GM21447 (cell line): ENCODE measurements at regions not wholly inside any gene's neighbourhood (a gene's known extent, or its start where the extent isn't known, plus 50 kb on each side); places are given as distances from the start of the nearest gene placed in this dataset.
"Not testable (repeated sequence)": the region's sequence is repeated elsewhere in the genome, so short reads cannot be mapped to it uniquely, and the experiment has no call there.

Source experiments
- ATAC-seq: cut with Tn5 transposase; IDR thresholded peaks from one replicate; pipeline ENCODE4 v1.9.1; 2021; ENCODE audit not compliant: unreplicated experiment

DNA sequence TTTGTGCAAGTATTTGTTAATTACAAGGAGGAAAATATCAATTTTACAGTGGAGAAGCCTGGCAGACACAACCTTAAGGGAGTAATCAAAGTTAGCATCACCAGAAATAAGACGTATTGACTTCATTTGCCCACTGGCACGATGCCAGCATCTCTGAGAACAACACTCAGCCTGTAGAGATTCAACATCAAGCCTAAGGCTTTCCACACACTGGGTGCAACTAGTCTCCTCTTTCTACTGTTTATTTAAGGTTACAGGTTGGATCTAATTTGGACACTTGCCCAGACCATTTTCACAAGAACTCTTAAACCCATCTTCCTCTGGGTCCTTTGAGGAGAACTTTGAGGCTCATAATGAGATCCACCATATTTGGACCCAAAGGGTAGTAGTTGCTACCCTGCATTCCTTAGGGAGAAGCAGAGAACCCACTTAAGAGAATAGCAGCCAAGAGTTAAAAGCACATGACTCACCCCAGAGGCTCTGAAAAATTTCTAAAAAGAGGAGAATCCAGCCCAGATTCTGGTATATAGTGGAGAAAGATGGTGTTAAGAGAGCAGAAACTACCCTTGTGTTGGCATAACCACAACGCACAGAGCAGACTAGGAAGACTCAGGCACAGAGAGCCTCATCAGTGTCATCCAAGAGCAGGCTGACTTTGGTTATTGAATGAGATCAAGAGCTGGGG lies 97.3 kb downstream of the CCDC71L start:
- ATAC-seq, result no peak

GRCh38 chr7:106562711-106563366 lies 98.1 kb downstream of the CCDC71L start:
- ATAC-seq, result no peak

DNA sequence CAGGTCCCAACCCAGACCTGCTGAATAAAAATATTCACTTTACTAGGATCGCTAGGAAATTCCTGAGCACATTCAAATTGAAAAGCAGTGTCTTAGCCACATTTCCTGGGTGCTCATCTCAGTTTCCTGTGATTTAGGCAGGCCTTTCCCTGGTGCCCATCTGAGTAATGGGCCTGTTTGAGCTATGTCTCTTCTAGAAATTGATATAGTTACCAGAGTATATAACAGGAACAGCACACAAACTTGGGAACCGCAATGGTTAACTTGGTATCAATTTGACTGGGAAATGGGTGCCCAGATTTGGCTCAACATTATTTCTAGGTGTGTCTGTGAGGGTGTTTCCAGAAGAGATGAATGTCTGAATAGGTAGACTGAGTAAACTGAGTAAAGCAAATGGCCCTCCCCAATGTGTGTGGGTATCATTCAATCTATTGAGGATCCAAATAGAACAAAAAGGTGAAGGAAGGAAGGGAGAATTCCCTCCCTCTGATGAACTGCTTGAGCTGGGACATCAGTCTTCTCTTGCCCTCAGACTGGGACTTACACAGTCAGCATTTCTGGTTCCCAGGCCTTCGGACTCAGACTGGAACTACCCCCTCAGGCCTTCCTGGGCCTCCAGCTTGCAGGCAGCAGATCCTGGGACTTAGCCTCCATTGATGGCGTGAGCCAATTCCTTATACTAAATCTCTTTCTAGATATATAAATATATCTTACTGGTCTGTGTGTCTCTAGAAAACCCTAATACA lies 99.1 kb downstream of the CCDC71L start:
- ATAC-seq, result no peak

GRCh38 chr7:106561151-106561550 lies 99.8 kb downstream of the CCDC71L start:
- no peak for ATAC-seq

GRCh38 chr7:106560482-106560881 lies 100.5 kb downstream of the CCDC71L start:
- no peak for ATAC-seq

- not testable (repeated sequence) for ATAC-seq
Measured at GRCh38 chr7:106556244-106556643, 104.7 kb downstream of the CCDC71L start.

DNA sequence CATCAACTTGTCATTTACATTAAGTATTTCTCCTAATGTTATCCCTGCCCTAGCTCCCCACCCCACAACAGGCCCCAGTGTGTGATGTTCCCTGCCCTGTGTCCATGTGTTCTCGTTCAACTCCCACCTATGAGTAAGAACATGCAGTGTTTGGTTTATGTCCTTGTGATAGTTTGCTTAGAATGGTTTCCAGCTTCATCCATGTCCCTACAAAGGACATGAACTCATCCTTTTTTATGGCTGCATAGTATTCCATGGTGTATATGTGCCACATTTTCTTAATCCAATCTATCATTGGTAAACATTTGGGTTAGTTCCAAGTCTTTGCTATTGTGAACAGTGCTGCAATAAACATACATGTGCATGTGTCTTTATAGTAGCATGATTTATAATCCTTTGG lies 106.3 kb downstream of the CCDC71L start:
- ATAC-seq, result not testable (repeated sequence)

DNA sequence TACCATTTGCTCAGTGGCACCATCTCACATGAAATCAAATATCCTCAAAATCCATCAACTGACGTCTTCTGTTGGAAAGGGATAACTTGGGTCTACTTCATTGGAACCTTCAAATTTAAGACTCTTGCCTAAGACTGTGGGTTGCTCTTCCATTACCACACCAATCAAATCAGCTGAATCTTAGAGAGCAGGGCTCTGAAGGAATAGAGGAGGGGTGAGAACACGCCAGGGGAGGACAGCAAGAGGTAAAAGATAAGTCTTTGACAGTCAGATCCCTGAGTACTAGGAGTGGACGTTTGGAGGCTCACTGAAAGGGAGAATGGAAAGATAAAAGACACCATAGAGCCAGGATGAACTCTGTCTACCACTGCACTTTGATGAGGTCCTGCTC lies 107.5 kb downstream of the CCDC71L start:
- ATAC-seq, result no peak

- peak; percentile 99 for ATAC-seq
Measured at GRCh38 chr7:106552645-106553445, 108.1 kb downstream of the CCDC71L start.

GRCh38 chr7:106551936-106552335 lies 109.0 kb downstream of the CCDC71L start:
- ATAC-seq, result no peak

GRCh38 chr7:106548491-106548890 lies 112.5 kb downstream of the CCDC71L start:
- no peak for ATAC-seq

GRCh38 chr7:106545275-106545674 lies 115.7 kb downstream of the CCDC71L start:
- peak; percentile 52 for ATAC-seq

DNA sequence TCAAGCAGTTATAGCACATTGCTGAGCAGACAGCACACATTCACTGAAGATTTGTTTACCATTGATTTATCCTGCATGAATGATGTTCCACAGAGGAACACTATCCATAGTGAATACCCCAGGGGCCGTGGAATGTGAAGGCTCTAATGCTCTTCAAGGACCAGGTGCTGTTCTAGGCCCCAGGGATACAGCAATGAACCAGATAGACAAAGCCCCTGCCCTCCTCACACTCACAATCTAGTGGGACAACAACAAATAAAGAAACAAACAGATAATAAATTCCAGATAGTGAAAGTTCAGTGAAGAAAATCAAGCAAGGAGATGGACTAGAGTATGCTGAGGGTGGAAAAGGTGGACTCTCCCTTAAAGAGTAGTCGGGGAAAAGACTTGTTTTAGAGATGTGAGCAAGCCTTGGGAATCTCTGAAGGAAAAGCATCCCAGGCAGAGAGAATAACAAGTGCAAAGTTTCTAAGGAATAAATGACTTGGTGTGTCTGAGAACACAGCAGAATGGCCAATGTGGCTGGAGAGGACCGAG lies 117.7 kb downstream of the CCDC71L start:
- no peak for ATAC-seq

- ATAC-seq, result peak; percentile 87
Measured at GRCh38 chr7:106542550-106543220, 118.3 kb downstream of the CCDC71L start.

DNA sequence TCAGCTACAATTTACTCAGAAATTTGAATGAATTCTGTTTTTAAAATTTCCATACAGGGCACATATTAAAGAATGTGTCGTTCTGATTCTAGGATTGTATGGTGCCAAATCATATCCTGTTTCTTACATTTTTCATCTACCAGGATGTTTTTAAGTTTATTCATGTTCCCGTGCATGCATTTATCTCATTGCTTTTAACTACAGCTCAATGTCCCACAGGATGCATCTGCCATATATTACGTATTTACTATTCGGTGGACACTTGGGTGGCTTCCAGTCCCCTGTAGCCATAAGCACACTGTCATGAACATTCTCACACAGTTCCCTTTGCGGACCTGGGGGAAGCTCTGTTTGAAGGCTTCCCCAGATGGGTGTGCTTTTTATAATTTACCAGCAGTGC lies 122.3 kb downstream of the CCDC71L start:
- ATAC-seq, result no peak

DNA sequence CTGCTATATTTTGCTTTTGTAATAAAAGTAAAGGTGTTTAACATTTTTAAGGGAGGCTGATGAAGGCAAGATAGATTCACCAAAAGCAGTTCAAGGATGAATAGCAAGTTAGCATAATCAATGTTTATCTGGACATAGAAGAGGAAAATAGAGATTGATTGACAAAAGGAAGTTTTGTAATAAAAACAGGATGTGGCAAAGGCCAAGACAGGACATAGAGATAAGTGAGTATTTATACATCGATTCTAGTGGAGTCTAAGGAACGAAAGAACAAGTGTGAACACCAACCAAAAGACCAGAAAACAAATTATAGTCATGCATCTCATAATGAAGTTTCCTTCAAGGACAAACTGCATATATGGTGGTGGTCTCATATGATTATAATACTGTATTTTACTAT lies 123.8 kb downstream of the CCDC71L start:
- ATAC-seq, result no peak

DNA sequence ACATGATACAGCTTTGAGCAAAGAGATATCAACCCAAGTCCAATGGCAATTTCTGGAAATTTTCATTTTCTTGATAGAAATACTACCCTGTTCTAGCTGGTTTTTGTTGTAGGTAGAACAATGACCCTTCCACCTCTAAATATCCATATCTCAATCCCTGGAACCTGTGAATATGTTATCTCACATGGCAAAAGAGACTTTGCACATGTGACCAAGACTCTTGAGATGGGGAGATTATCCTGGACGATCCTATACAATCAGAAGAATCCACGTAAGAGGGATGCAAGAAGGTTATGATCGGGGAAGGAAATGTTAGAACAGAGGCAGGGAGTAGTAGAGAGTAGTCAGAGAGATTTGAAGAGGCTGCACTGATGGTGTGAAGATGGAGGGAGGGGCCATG lies 124.9 kb downstream of the CCDC71L start:
- ATAC-seq, result no peak

DNA sequence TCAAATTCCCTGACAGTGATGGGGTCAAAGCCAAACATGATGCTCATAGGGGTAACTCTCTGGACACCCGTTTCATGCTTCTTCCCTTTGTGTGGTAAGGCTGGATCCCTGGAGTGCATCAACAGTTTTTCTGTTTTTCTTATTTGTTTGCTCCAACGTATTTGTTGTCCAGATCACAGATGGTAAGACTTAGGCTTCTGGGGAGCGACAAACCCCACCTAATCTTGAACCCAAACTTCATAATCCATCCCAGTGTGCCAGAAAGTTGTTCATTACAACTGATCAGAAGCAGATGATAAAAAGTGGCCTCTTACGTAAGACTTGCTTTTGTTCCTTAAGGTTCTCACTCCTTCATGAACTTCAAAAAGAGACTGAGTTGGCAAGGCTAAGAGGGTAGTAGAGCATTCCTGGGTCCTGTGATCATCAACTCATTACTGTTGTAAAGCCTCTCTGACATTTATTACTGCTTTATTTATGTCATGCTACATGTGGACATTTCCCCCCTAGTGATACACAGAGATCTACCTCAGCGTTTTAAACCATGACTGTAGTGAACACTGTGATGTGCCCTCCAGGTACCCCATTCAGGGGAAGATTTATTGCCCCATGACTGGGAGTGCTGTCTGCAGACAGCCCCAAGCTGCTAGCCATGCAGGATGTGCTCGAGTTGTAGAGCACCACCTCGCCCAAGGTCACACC lies 125.6 kb downstream of the CCDC71L start:
- no peak for ATAC-seq

DNA sequence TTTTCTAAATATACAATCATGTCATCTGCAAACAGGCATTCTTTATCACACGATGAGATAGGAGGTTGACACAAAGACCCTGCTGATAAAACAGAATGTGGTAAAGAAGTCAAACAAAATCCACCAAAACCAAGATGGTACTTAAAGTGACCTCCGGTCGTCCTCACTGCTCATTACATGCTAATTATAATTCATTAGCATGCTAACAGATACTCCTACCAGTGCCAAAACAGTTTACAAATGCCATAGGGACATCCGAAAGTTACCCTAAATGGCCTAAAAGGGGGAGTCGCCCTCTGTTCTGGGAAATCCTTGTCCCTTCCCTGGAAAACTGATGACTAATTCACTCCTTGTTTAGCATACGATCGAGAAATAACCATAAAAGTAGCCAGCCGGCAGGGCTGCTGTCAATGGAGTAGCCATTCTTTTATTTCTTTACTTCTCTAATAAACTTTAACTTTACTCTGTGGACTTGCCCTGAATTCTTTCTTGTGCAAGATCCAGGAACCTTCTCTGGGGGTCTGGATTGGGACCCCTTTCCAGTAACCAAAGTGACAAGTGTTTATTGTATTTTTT lies 126.6 kb downstream of the CCDC71L start:
- ATAC-seq, result no peak
